Activated naive CD4-positive, alpha-beta T cell treated with anti-CD3 and anti-CD28 coated beads, Interleukin-2, amount 50 U/mL, for 16 hours (primary cell): ENCODE measurements at regions not wholly inside any gene's neighbourhood (a gene's known extent, or its start where the extent isn't known, plus 50 kb on each side); places are given as distances from the start of the nearest gene placed in this dataset.
A peak's percentile ranks its signal among the peaks of the same experiment; 100 is the strongest.

Experiments used
- DNase-seq: peaks from one replicate; pipeline ENCODE4 v3.0.0-alpha.2; 2020

GRCh38 chr1:229040630-229041358 lies 230.1 kb upstream of the RAB4A start:
- DNase-seq: no peak

- DNase-seq: no peak
Observed at GRCh38 chr1:229041946-229042345, 229.0 kb upstream of the RAB4A start.

- DNase-seq: no peak
Observed at GRCh38 chr1:229042482-229042881, 228.4 kb upstream of the RAB4A start.

GRCh38 chr1:229043115-229043514 lies 227.8 kb upstream of the RAB4A start:
- no peak for DNase-seq

- DNase-seq: no peak
Observed at GRCh38 chr1:229046251-229046853, 224.6 kb upstream of the RAB4A start.

GRCh38 chr1:229047161-229047839 lies 223.6 kb upstream of the RAB4A start:
- no peak for DNase-seq

- no peak for DNase-seq
Observed at GRCh38 chr1:229047840-229048620, 222.9 kb upstream of the RAB4A start.

- DNase-seq: no peak
Observed at GRCh38 chr1:229048896-229049295, 222.0 kb upstream of the RAB4A start.

- DNase-seq: no peak
Observed at GRCh38 chr1:229056046-229056445, 214.9 kb upstream of the RAB4A start.

GRCh38 chr1:229058111-229058561 lies 212.8 kb upstream of the RAB4A start:
- peak; percentile 34 for DNase-seq

GRCh38 chr1:229058729-229059128 lies 212.2 kb upstream of the RAB4A start:
- no peak for DNase-seq

GRCh38 chr1:229059671-229060539 lies 211.0 kb upstream of the RAB4A start:
- no peak for DNase-seq

GRCh38 chr1:229062135-229062534 lies 208.8 kb upstream of the RAB4A start:
- DNase-seq: no peak

GRCh38 chr1:229063154-229063773 lies 207.6 kb upstream of the RAB4A start:
- no peak for DNase-seq

- DNase-seq: no peak
Observed at GRCh38 chr1:229064320-229065168, 206.4 kb upstream of the RAB4A start.

GRCh38 chr1:229065613-229066012 lies 205.3 kb upstream of the RAB4A start:
- DNase-seq: no peak

- DNase-seq: no peak
Observed at GRCh38 chr1:229066591-229066990, 204.3 kb upstream of the RAB4A start.

- no peak for DNase-seq
Observed at GRCh38 chr1:229067546-229067945, 203.4 kb upstream of the RAB4A start.

- DNase-seq: no peak
Observed at GRCh38 chr1:229068270-229068987, 202.5 kb upstream of the RAB4A start.

GRCh38 chr1:229069176-229069575 lies 201.7 kb upstream of the RAB4A start:
- DNase-seq: no peak
